Medulla oblongata (tissue), 1 donor: ENCODE measurements at regions not wholly inside any gene's neighbourhood (a gene's known extent, or its start where the extent isn't known, plus 50 kb on each side); places are given as distances from the start of the nearest gene placed in this dataset.
"Not testable (repeated sequence)": the region's sequence is repeated elsewhere in the genome, so short reads cannot be mapped to it uniquely, and the experiment has no call there.

Source experiments
- DNase-seq: peaks from one replicate; pipeline ENCODE4 v3.0.0-alpha.2; 2015; ENCODE audit errors: extremely low spot score

- DNase-seq, result no peak
These were observed 301.4 kb downstream of the ZNF326 start for GRCh38 chr1:90296327-90296726.

- peak; percentile 19 for DNase-seq
These were observed 300.6 kb downstream of the ZNF326 start for GRCh38 chr1:90295534-90295933.

- no peak for DNase-seq
These were observed 296.7 kb downstream of the ZNF326 start for GRCh38 chr1:90291431-90292216.

GRCh38 chr1:90282811-90283210, 287.9 kb downstream of the ZNF326 start:
- DNase-seq, result no peak

GRCh38 chr1:90281886-90282285, 287.0 kb downstream of the ZNF326 start:
- not testable (repeated sequence) for DNase-seq

- no peak for DNase-seq
These were observed 282.4 kb downstream of the ZNF326 start for GRCh38 chr1:90277270-90277669.

GRCh38 chr1:90274376-90274775, 279.5 kb downstream of the ZNF326 start:
- no peak for DNase-seq

GRCh38 chr1:90273241-90273774, 278.4 kb downstream of the ZNF326 start:
- DNase-seq, result no peak

GRCh38 chr1:90262791-90263190, 267.9 kb downstream of the ZNF326 start:
- DNase-seq, result no peak

- no peak for DNase-seq
These were observed 267.4 kb downstream of the ZNF326 start for GRCh38 chr1:90262286-90262685.

- DNase-seq, result no peak
These were observed 251.2 kb downstream of the ZNF326 start for GRCh38 chr1:90246069-90246468.

- no peak for DNase-seq
These were observed 241.6 kb downstream of the ZNF326 start for GRCh38 chr1:90236493-90236892.

- no peak for DNase-seq
These were observed 228.5 kb downstream of the ZNF326 start for GRCh38 chr1:90223401-90223800.

GRCh38 chr1:90220941-90221693, 226.2 kb downstream of the ZNF326 start:
- no peak for DNase-seq

GRCh38 chr1:90220496-90220895, 225.6 kb downstream of the ZNF326 start:
- no peak for DNase-seq

- not testable (repeated sequence) for DNase-seq
These were observed 224.4 kb downstream of the ZNF326 start for GRCh38 chr1:90219166-90219871.

- DNase-seq, result no peak
These were observed 216.0 kb downstream of the ZNF326 start for GRCh38 chr1:90210633-90211491.

GRCh38 chr1:90208949-90209348, 214.0 kb downstream of the ZNF326 start:
- no peak for DNase-seq

GRCh38 chr1:90206260-90206659, 211.3 kb downstream of the ZNF326 start:
- DNase-seq, result no peak

- DNase-seq, result no peak
These were observed 209.9 kb downstream of the ZNF326 start for GRCh38 chr1:90204780-90205179.

GRCh38 chr1:90204023-90204590, 209.2 kb downstream of the ZNF326 start:
- no peak for DNase-seq
